NCI-H1048 (cell line): ENCODE measurements at regions not wholly inside any gene's neighbourhood (a gene's known extent, or its start where the extent isn't known, plus 50 kb on each side); places are given as distances from the start of the nearest gene placed in this dataset.

Experiments
- DNase-seq: peaks from one replicate; lab custom pipeline; 2025; lab: John Stamatoyannopoulos, UW

- no peak for DNase-seq
These were observed 49.7 kb upstream of the SLC2A1 start for GRCh38 chr1:43008115-43009060.
